Choroid plexus epithelial cell (primary cell): ENCODE measurements at regions not wholly inside any gene's neighbourhood (a gene's known extent, or its start where the extent isn't known, plus 50 kb on each side); places are given as distances from the start of the nearest gene placed in this dataset.

Source experiments
- DNase-seq: peaks from one replicate; pipeline ENCODE4 v3.0.0-alpha.2; 2010; ENCODE audit warnings: low read depth
- H3K4me3 ChIP-seq: 2 replicates; pipeline ENCODE4 v1.5.1; 2011; ENCODE audit warnings: low read depth, mild to moderate bottlenecking, control low read depth, low read length, moderate library complexity
- TF ChIP-seq, protein P1 (sequence below): conservative IDR thresholded peaks from 2 replicates; pipeline ENCODE4 v1.5.1; 2011; ENCODE audit warnings: low read depth, mild to moderate bottlenecking, control low read depth, inconsistent platforms, low read length, moderate library complexity

DNA sequence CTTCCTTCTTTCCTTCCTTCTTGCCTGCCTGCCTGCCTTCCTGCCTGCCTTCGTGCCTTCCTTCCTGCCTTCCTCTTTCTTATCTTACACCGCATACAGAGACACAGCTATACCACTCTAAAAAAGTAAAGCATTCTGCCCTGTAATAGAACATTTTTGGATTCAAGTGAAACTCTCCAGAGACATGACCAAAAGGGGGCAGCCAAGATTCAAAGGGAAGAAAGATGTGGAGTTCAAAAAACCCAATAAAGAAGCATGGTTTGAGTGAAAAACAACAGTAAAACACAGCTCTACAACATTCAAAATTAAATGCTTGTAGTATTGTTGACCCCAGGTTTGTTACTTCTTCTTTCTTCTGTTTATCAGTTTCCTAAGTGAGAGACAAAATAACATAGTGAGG lies 914.9 kb upstream of the PCDH7 start:
- TF ChIP-seq, protein P1, sequence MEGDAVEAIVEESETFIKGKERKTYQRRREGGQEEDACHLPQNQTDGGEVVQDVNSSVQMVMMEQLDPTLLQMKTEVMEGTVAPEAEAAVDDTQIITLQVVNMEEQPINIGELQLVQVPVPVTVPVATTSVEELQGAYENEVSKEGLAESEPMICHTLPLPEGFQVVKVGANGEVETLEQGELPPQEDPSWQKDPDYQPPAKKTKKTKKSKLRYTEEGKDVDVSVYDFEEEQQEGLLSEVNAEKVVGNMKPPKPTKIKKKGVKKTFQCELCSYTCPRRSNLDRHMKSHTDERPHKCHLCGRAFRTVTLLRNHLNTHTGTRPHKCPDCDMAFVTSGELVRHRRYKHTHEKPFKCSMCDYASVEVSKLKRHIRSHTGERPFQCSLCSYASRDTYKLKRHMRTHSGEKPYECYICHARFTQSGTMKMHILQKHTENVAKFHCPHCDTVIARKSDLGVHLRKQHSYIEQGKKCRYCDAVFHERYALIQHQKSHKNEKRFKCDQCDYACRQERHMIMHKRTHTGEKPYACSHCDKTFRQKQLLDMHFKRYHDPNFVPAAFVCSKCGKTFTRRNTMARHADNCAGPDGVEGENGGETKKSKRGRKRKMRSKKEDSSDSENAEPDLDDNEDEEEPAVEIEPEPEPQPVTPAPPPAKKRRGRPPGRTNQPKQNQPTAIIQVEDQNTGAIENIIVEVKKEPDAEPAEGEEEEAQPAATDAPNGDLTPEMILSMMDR = no peak
- no peak overlapping the region for H3K4me3 ChIP-seq
- DNase-seq = no peak

DNA sequence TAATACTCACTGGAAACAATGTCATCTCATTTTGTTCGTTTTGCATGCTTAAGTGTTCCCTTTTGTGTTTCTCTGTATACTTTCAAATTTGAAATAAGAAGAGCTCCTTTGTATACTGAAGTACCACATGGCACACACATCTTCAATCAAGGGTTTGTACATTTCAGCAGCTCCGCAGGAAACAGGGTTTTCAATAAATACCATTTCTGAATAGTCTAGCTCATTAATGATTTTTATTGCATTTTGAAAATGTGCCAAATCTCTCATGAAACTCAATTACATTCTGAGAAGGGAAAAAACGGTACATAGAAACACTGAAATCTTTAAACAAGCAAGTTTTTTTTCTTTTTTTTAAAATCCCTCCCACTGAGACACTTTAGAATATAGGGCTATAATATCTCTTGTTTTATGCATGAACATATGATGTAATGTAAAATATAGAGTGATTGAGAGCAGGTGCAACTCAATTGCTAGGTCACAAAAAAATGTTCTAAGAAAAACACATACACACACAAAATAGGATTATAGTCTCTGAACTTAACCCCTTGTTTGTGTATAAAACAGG lies 914.2 kb upstream of the PCDH7 start:
- no peak overlapping the region for H3K4me3 ChIP-seq
- no peak for DNase-seq
- TF ChIP-seq, protein P1 = no peak

DNA sequence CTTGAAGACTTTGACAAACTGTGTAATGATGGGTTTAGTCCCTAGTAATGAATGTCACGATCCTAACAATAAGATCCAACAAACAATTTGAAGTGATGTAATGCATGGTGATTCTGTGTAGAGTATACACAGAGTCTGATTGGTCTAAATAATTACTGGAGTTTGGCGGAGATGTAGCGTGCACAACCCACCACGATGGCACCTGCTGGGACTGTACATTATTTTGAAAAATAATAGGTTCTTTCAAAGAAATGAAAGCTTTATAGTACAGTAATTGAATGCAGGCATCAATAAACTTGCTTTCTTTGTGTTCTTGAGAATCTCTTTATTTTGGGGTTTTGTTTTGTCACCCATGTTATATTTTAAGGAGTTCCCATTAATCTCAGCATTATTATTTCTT lies 902.2 kb upstream of the PCDH7 start:
- TF ChIP-seq, protein P1 = no peak

DNA sequence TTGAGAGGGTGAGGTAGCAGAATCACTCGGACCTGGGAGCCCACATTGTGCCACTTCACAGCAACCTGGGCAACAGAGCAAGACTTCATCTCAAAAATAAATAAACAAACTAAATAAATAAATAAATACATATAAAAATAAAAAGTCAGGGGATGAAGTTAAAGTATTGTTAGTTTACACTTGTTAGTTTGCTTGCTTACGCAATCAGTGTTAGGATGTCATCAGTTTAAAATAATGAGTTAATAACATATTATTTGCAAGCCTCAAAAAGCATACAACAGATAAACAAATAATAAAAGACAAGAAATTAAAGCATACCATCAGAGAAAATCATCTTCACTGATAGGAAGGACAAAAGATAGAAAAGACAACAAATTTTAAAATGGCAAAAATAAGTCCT lies 891.1 kb upstream of the PCDH7 start:
- no peak overlapping the region for H3K4me3 ChIP-seq
- TF ChIP-seq, protein P1 = no peak
- DNase-seq = no peak

More for the DNA sequence above, 902.2 kb upstream of the PCDH7 start:
- no peak overlapping the region for H3K4me3 ChIP-seq
- no peak for DNase-seq

- TF ChIP-seq, protein P1 = no peak
- no peak overlapping the region for H3K4me3 ChIP-seq
These were observed 867.6 kb upstream of the PCDH7 start for GRCh38 chr4:29852537-29852936.

GRCh38 chr4:29853833-29854232 lies 866.3 kb upstream of the PCDH7 start:
- TF ChIP-seq, protein P1 = no peak
- DNase-seq = no peak
- no peak overlapping the region for H3K4me3 ChIP-seq

More at GRCh38 chr4:29852537-29852936, 867.6 kb upstream of the PCDH7 start:
- no peak for DNase-seq

DNA sequence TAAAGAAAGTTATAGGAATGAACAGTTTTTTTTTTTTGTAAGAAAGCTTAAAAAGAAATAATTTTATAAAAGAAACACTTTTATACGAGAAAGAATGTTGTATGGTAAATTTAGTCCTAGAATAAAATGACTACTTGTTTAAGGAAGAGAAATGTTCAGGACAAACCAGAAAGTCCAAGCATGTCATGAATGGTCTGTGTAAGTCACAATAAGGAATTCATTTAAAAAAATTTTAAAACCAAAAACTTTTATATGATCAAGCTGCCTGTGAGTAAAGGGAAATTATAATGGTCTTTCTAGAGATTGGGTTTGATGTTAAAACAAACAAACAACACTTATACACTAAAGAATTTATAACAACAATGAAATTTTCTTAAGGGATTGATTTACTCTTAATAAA lies 858.9 kb upstream of the PCDH7 start:
- no peak overlapping the region for H3K4me3 ChIP-seq
- no peak for DNase-seq
- TF ChIP-seq, protein P1 = no peak
